ENCODE measurements at regions not wholly inside any gene's neighbourhood (a gene's known extent, or its start where the extent isn't known, plus 50 kb on each side); places are given as distances from the start of the nearest gene placed in this dataset.

- TF ChIP-seq MYC (IDR thresholded peaks at IDR 0.05; ENCODE audit: borderline replicate concordance, low read length): no peak
- no peak for TF ChIP-seq POLR2A (IDR thresholded peaks at IDR 0.05; ENCODE audit: low read length)
Observed at GRCh38 chr5:87827539-87827938, 414.8 kb upstream of the CCNH start.
